ENCODE measurements at regions not wholly inside any gene's neighbourhood (a gene's known extent, or its start where the extent isn't known, plus 50 kb on each side); places are given as distances from the start of the nearest gene placed in this dataset.

DNA sequence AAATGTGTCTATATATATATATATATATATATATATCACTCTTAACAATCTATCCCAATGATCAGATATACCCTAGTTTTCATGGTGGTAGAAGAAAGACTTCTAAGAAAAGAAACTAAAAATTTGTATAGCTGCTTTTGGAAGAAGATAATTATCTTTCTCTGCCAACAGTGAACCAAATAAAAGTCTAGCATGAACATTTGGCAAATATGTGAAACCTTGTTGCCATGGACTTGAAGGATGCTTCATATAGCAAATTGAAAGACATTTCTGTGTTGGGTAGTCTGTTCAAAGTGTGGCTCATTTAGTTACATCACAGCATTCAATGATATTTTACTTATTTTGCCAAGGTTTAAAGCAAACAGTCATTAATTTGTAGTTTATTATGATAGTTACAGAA lies 219.9 kb upstream of the NECTIN3 start:
- TF ChIP-seq, protein P1, sequence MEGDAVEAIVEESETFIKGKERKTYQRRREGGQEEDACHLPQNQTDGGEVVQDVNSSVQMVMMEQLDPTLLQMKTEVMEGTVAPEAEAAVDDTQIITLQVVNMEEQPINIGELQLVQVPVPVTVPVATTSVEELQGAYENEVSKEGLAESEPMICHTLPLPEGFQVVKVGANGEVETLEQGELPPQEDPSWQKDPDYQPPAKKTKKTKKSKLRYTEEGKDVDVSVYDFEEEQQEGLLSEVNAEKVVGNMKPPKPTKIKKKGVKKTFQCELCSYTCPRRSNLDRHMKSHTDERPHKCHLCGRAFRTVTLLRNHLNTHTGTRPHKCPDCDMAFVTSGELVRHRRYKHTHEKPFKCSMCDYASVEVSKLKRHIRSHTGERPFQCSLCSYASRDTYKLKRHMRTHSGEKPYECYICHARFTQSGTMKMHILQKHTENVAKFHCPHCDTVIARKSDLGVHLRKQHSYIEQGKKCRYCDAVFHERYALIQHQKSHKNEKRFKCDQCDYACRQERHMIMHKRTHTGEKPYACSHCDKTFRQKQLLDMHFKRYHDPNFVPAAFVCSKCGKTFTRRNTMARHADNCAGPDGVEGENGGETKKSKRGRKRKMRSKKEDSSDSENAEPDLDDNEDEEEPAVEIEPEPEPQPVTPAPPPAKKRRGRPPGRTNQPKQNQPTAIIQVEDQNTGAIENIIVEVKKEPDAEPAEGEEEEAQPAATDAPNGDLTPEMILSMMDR (IDR thresholded peaks at IDR 0.05): no peak
- TF ChIP-seq POLR2A (IDR thresholded peaks at IDR 0.05) (no peak), POLR2AphosphoS5 (IDR thresholded peaks at IDR 0.05) (no peak), EP300 (IDR thresholded peaks at IDR 0.05) (no peak)
